ENCODE measurements at regions not wholly inside any gene's neighbourhood (a gene's known extent, or its start where the extent isn't known, plus 50 kb on each side); places are given as distances from the start of the nearest gene placed in this dataset.

- Mint-ChIP-seq H3K4me3 (no peak overlapping the region), H3K27me3 (no peaks in the 10 kb centered on the region), H3K27ac (no peak overlapping the region), H3K9me3 (no peaks in the 10 kb centered on the region), H3K36me3 (ENCODE audit: low read depth) (no peaks in the 10 kb centered on the region), H3K4me1 (ENCODE audit: low read depth) (peaks cover 8% of the 10 kb centered on the region)
- DNase-seq (no peak), ATAC-seq (no peak)
- intact Hi-C loops (cut with micrococcal nuclease), result no loop called here
- POLR2A ChIA-PET, result no interaction called here
- CTCF ChIA-PET, result no interaction called here
- no peak for TF ChIP-seq CTCF (IDR thresholded peaks at IDR 0.05)
Measured at GRCh38 chr10:22875581-22875980, 52.3 kb upstream of the ARMC3 start.

DNA sequence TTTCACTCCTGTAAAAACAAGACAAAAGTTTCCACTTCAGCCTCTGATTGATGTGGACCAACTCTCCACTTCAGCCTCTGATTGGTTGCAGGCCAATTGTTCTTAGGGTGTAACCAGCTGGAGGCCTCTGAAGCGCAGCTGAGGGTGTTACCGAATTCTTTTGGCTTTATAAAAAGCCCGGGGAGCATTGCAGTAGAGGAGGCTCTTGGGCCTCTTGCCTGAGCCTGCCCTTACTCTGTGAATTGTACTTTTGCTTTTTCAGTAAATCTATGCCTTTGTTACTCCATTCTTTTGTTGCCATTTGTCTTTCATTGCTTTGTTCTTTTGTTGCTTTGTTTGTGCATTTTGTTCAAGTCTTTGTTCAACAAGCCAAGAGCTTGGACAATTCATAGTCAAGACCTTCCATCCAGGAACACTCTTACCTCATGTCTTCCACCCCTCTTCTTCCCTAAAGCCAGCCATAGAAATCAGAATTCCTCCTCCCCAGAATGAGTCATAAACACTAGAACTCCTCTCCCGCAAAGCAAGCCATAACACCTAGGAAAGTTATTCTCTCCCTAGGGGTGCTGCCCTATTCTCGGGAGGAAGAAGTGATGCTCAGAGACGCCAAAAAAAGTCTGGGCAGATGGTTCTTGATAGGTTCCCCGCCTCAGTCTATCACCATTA is 53.5 kb upstream of the ARMC3 start:
- ChIA-PET CTCF (no interaction called here), POLR2A (no interaction called here)
- Mint-ChIP-seq H3K27me3 (no peaks in the 10 kb centered on the region), H3K4me3 (no peak overlapping the region), H3K36me3 (ENCODE audit: low read depth) (no peaks in the 10 kb centered on the region), H3K27ac (no peak overlapping the region), H3K4me1 (ENCODE audit: low read depth) (peaks cover 8% of the 10 kb centered on the region), H3K9me3 (no peaks in the 10 kb centered on the region)
- no peak for ATAC-seq
- no peak for TF ChIP-seq CTCF (IDR thresholded peaks at IDR 0.05)
- intact Hi-C loops (cut with micrococcal nuclease), result no loop called here
- DNase-seq, result no peak

DNA sequence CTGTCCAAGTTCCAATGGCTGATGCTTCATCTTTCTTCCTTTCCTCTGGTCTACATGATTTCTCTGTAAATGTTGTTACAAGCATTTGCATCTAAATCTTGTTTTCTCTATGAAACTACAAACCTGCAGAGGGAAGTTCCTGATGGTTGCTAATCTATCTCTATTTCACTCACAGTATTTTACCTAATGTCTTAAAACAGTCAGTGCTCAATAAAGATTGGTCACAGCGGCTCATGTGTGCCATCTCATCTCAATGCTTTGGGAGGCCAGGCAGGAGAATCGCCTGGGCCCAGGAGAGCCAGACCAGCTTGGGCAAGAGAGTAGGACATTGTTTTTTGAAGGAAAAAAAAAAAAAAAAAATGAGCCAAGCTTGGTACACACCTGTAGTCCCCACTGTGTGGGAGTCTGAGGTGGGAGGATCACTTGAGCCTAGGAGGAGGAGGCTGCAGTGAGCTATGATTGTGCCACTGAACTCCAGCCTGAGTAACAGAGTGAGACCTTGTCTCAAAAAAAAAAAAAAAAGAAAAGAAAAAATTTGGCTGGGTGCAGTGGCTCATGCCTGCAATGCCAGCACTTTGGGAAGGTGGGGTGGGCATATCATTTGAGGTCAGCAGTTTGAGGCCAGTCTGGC is 71.3 kb upstream of the ARMC3 start:
- no peak for TF ChIP-seq CTCF (IDR thresholded peaks at IDR 0.05)
- ChIA-PET POLR2A (no interaction called here), CTCF (interaction anchor here (1.1 kb wide), 1 partner anchor 8 kb away, joined by 4 read pairs; no protein-coding TSS in a partner anchor)
- Mint-ChIP-seq H3K4me3 (no peak overlapping the region), H3K4me1 (ENCODE audit: low read depth) (no peaks in the 10 kb centered on the region), H3K9me3 (no peaks in the 10 kb centered on the region), H3K27me3 (no peaks in the 10 kb centered on the region), H3K27ac (no peak overlapping the region), H3K36me3 (ENCODE audit: low read depth) (no peaks in the 10 kb centered on the region)
- DNase-seq, result no peak
- intact Hi-C loops (cut with micrococcal nuclease), result no loop called here
- ATAC-seq, result no peak

DNA sequence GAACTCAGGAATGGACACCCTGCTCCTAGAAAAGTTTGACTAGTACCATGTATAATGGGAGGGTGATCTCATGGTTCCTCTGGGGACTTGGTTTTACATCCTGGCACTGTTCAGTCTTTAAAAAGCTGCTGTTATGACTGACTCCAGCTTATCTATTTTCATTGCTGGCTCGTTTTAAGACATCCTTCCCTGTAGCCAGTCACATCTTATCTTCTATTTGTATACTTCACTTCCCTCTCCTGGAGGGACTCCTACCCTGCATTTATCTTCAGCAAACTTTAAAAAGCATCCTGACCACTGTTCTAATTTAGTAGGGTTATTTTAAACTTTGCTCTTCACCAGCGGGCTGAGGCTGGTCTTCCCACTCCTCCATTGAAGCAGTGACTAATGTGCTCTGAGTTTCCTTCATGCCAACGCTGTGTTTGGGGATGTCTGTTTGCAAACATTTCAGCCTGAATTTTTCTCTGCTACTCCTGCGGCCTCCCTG is 72.9 kb upstream of the ARMC3 start:
- no peak for TF ChIP-seq CTCF (IDR thresholded peaks at IDR 0.05)
- Mint-ChIP-seq H3K4me3 (no peak overlapping the region), H3K4me1 (ENCODE audit: low read depth) (no peaks in the 10 kb centered on the region), H3K27ac (no peak overlapping the region), H3K27me3 (no peaks in the 10 kb centered on the region), H3K36me3 (ENCODE audit: low read depth) (no peaks in the 10 kb centered on the region), H3K9me3 (no peaks in the 10 kb centered on the region)
- ATAC-seq (no peak), DNase-seq (no peak)
- intact Hi-C loops (cut with micrococcal nuclease), result no loop called here
- ChIA-PET POLR2A (no interaction called here), CTCF (no interaction called here)

GRCh38 chr10:22853906-22854447 is 73.9 kb upstream of the ARMC3 start:
- POLR2A ChIA-PET, result no interaction called here
- no peaks in the 10 kb centered on the region for H3K36me3 Mint-ChIP-seq (ENCODE audit: low read depth)
- H3K4me1 Mint-ChIP-seq (ENCODE audit: low read depth), result peaks cover 4% of the 10 kb centered on the region
- H3K4me3 Mint-ChIP-seq, result no peak overlapping the region
- intact Hi-C loops (cut with micrococcal nuclease), result no loop called here
- ATAC-seq, result no peak
- H3K27ac Mint-ChIP-seq, result no peak overlapping the region
- H3K9me3 Mint-ChIP-seq, result no peaks in the 10 kb centered on the region
- no peak for DNase-seq
- no peaks in the 10 kb centered on the region for H3K27me3 Mint-ChIP-seq
- no peak for TF ChIP-seq CTCF (IDR thresholded peaks at IDR 0.05)
- CTCF ChIA-PET, result no interaction called here
